Vagina (tissue), 2 donors: ENCODE measurements at regions not wholly inside any gene's neighbourhood (a gene's known extent, or its start where the extent isn't known, plus 50 kb on each side); places are given as distances from the start of the nearest gene placed in this dataset.

Experiments
- DNase-seq, 2 donors: peaks; one replicate each; pipeline ENCODE4 v3.0.0-alpha.2; 2017; ENCODE audit errors: extremely low spot score in 2 of 2
- H3K27ac ChIP-seq: fragments of 200-600 bp; sonication (generic); one replicate; pipeline ENCODE4 v1.5.1; 2019
- H3K27me3 ChIP-seq: fragments of 200-600 bp; sonication (generic); one replicate; pipeline ENCODE4 v1.5.1; 2019
- H3K36me3 ChIP-seq, 2 donors: fragments of 200-600 bp; sonication (generic); one replicate each; pipeline ENCODE4 v1.5.1; 2017 to 2019
- H3K4me1 ChIP-seq: fragments of 200-600 bp; sonication (generic); one replicate; pipeline ENCODE4 v1.5.1; 2019
- H3K4me3 ChIP-seq, 2 donors: fragments of 200-600 bp; sonication (generic); 1 replicate in 1 of 2; 2 replicates in 1 of 2; pipeline ENCODE4 v1.5.1; 2016 to 2019
- H3K9me3 ChIP-seq: fragments of 200-600 bp; sonication (generic); one replicate; pipeline ENCODE4 v1.5.1; 2019
- POLR2A ChIP-seq, 2 donors: fragments of 450-650 bp; IDR thresholded peaks; one replicate each; pipeline ENCODE4 v1.6.1; 2017; ENCODE audit warnings: antibody characterized with exemption in 2 of 2, mild to moderate bottlenecking in 2 of 2, moderate library complexity in 2 of 2
- POLR2AphosphoS5 ChIP-seq, 2 donors: sonication (generic); formaldehyde crosslinking; IDR thresholded peaks; one replicate each; pipeline ENCODE4 v1.9.0; 2017; ENCODE audit warnings: antibody characterized with exemption in 2 of 2, mild to moderate bottlenecking in 2 of 2, low read depth in 1 of 2; ENCODE audit not compliant: insufficient read depth in 1 of 2
- intact Hi-C: fragments of 100-400 bp; cut with DNase I; formaldehyde crosslinking; loops from one replicate; pipeline ENCODE4 v1.15.1; 2023
- TF ChIP-seq, protein P1 (sequence below), 3 experiments: fragments of 450-650 bp in 2 of 3; fragments of 200-600 bp in 1 of 3; sonication (generic) in 1 of 3; IDR thresholded peaks; one replicate each; pipeline ENCODE4 v1.5.1; 2017 to 2019; ENCODE audit warnings: antibody characterized with exemption in 3 of 3, mild to moderate bottlenecking in 2 of 3, moderate library complexity in 2 of 3

GRCh38 chr6:154909311-154909710, 85.8 kb upstream of the TIAM2 start:
- H3K4me1 ChIP-seq = no peaks in the 10 kb centered on the region
- TF ChIP-seq, protein P1, sequence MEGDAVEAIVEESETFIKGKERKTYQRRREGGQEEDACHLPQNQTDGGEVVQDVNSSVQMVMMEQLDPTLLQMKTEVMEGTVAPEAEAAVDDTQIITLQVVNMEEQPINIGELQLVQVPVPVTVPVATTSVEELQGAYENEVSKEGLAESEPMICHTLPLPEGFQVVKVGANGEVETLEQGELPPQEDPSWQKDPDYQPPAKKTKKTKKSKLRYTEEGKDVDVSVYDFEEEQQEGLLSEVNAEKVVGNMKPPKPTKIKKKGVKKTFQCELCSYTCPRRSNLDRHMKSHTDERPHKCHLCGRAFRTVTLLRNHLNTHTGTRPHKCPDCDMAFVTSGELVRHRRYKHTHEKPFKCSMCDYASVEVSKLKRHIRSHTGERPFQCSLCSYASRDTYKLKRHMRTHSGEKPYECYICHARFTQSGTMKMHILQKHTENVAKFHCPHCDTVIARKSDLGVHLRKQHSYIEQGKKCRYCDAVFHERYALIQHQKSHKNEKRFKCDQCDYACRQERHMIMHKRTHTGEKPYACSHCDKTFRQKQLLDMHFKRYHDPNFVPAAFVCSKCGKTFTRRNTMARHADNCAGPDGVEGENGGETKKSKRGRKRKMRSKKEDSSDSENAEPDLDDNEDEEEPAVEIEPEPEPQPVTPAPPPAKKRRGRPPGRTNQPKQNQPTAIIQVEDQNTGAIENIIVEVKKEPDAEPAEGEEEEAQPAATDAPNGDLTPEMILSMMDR (IDR thresholded peaks at IDR 0.05) = no peak
- TF ChIP-seq POLR2A (IDR thresholded peaks at IDR 0.05) (no peak), POLR2AphosphoS5 (IDR thresholded peaks at IDR 0.05; ENCODE audit: insufficient read depth in 1 of 2, low read depth in 1 of 2) (no peak)
- H3K4me3 ChIP-seq = no peak overlapping the region
- H3K27ac ChIP-seq = no peak overlapping the region
- intact Hi-C loops = no loop called here
- no peaks in the 10 kb centered on the region for H3K27me3 ChIP-seq
- H3K36me3 ChIP-seq = no peaks in the 10 kb centered on the region
- no peaks in the 10 kb centered on the region for H3K9me3 ChIP-seq
- DNase-seq = no peak

GRCh38 chr6:154909821-154910220, 85.3 kb upstream of the TIAM2 start:
- no peak overlapping the region for H3K4me3 ChIP-seq
- no peak for TF ChIP-seq POLR2A (IDR thresholded peaks at IDR 0.05)
- TF ChIP-seq, protein P1 (IDR thresholded peaks at IDR 0.05) = no peak
- TF ChIP-seq POLR2AphosphoS5 (IDR thresholded peaks at IDR 0.05; ENCODE audit: insufficient read depth in 1 of 2, low read depth in 1 of 2) = no peak
- no peaks in the 10 kb centered on the region for H3K36me3 ChIP-seq
- DNase-seq = no peak
- no peak overlapping the region for H3K27ac ChIP-seq
- H3K4me1 ChIP-seq = no peaks in the 10 kb centered on the region
- no peaks in the 10 kb centered on the region for H3K9me3 ChIP-seq
- no peaks in the 10 kb centered on the region for H3K27me3 ChIP-seq
- intact Hi-C loops = no loop called here

GRCh38 chr6:154914288-154914687, 80.8 kb upstream of the TIAM2 start:
- intact Hi-C loops = no loop called here

GRCh38 chr6:154916857-154917256, 78.3 kb upstream of the TIAM2 start:
- intact Hi-C loops = no loop called here
- no peak for DNase-seq
- Histone ChIP-seq H3K36me3 (no peaks in the 10 kb centered on the region), H3K27ac (no peak overlapping the region), H3K9me3 (no peaks in the 10 kb centered on the region), H3K27me3 (no peaks in the 10 kb centered on the region), H3K4me1 (no peaks in the 10 kb centered on the region), H3K4me3 (no peak overlapping the region)
- TF ChIP-seq POLR2AphosphoS5 (IDR thresholded peaks at IDR 0.05; ENCODE audit: insufficient read depth in 1 of 2, low read depth in 1 of 2) (no peak), POLR2A (IDR thresholded peaks at IDR 0.05) (no peak)
- TF ChIP-seq, protein P1 (IDR thresholded peaks at IDR 0.05) = no peak

More at GRCh38 chr6:154914288-154914687, 80.8 kb upstream of the TIAM2 start:
- H3K9me3 ChIP-seq = no peaks in the 10 kb centered on the region
- DNase-seq = no peak
- H3K27ac ChIP-seq = no peak overlapping the region
- H3K36me3 ChIP-seq = no peaks in the 10 kb centered on the region
- no peaks in the 10 kb centered on the region for H3K4me1 ChIP-seq
- TF ChIP-seq POLR2A (IDR thresholded peaks at IDR 0.05) (no peak), POLR2AphosphoS5 (IDR thresholded peaks at IDR 0.05; ENCODE audit: insufficient read depth in 1 of 2, low read depth in 1 of 2) (no peak)
- TF ChIP-seq, protein P1 (IDR thresholded peaks at IDR 0.05) = no peak
- H3K27me3 ChIP-seq = no peaks in the 10 kb centered on the region
- no peak overlapping the region for H3K4me3 ChIP-seq

GRCh38 chr6:154917941-154918340, 77.2 kb upstream of the TIAM2 start:
- no peak overlapping the region for H3K27ac ChIP-seq
- no peaks in the 10 kb centered on the region for H3K4me1 ChIP-seq
- H3K27me3 ChIP-seq = no peaks in the 10 kb centered on the region
- no peak for DNase-seq
- no peak overlapping the region for H3K4me3 ChIP-seq
- no peaks in the 10 kb centered on the region for H3K9me3 ChIP-seq
- H3K36me3 ChIP-seq = no peaks in the 10 kb centered on the region
- TF ChIP-seq POLR2A (IDR thresholded peaks at IDR 0.05) = no peak
- TF ChIP-seq, protein P1 (IDR thresholded peaks at IDR 0.05) = no peak
- intact Hi-C loops = no loop called here
